Karpas-422 (cell line): ENCODE measurements at regions not wholly inside any gene's neighbourhood (a gene's known extent, or its start where the extent isn't known, plus 50 kb on each side); places are given as distances from the start of the nearest gene placed in this dataset.
"Not testable (repeated sequence)": the region's sequence is repeated elsewhere in the genome, so short reads cannot be mapped to it uniquely, and the experiment has no call there.

Source experiments
- DNase-seq: peaks from one replicate; pipeline ENCODE4 v3.0.0-alpha.2; 2015
- H2AFZ ChIP-seq: fragments of 200-600 bp; sonication (generic); 2 replicates; pipeline ENCODE4 v1.6.1; 2014; ENCODE audit warnings: antibody characterized with exemption, low read length, mixed read lengths
- H3K27ac ChIP-seq: fragments of 200-600 bp; sonication (generic); 2 replicates; pipeline ENCODE4 v1.5.1; 2014; ENCODE audit warnings: mild to moderate bottlenecking, low read length, moderate library complexity
- H3K27me3 ChIP-seq: fragments of 200-600 bp; sonication (generic); 2 replicates; pipeline ENCODE4 v1.6.1; 2014; ENCODE audit warnings: low read length, mixed read lengths
- H3K36me3 ChIP-seq: fragments of 200-600 bp; sonication (generic); 2 replicates; pipeline ENCODE4 v1.6.1; 2014; ENCODE audit warnings: low read length, mixed read lengths; ENCODE audit not compliant: insufficient read depth
- H3K4me1 ChIP-seq: fragments of 200-600 bp; sonication (generic); 2 replicates; pipeline ENCODE4 v1.6.1; 2014; ENCODE audit warnings: mild to moderate bottlenecking, low read length, mixed read lengths
- H3K4me2 ChIP-seq: fragments of 200-600 bp; sonication (generic); 2 replicates; pipeline ENCODE4 v1.6.1; 2014; ENCODE audit warnings: low read length, low read depth, mild to moderate bottlenecking; ENCODE audit not compliant: poor library complexity, severe bottlenecking
- H3K4me3 ChIP-seq: fragments of 200-600 bp; sonication (generic); 2 replicates; pipeline ENCODE4 v1.5.1; 2014; ENCODE audit warnings: mild to moderate bottlenecking, antibody characterized with exemption, low read length, mixed read lengths
- H3K79me2 ChIP-seq: fragments of 200-600 bp; sonication (generic); 2 replicates; pipeline ENCODE4 v1.6.1; 2014; ENCODE audit warnings: mild to moderate bottlenecking, low read length, mixed read lengths
- H3K9ac ChIP-seq: fragments of 200-600 bp; sonication (generic); 2 replicates; pipeline ENCODE4 v1.6.0; 2014; ENCODE audit warnings: low read length
- H3K9me2 ChIP-seq: fragments of 200-600 bp; sonication (generic), shearing (Covaris generic); replicated peaks from 2 replicates; pipeline ENCODE4 v1.6.0; 2014; ENCODE audit warnings: mild to moderate bottlenecking, low read length, moderate library complexity; ENCODE audit not compliant: insufficient read depth
- H3K9me3 ChIP-seq: fragments of 300-700, 200-600 bp; sonication (generic); 2 replicates; pipeline ENCODE4 v1.6.1; 2014; ENCODE audit warnings: low read length, mixed read lengths
- H4K20me1 ChIP-seq: fragments of 200-600 bp; sonication (generic); 2 replicates; pipeline ENCODE4 v1.6.1; 2014; ENCODE audit warnings: mild to moderate bottlenecking, antibody characterized with exemption, low read length, low read depth; ENCODE audit not compliant: insufficient read depth

DNA sequence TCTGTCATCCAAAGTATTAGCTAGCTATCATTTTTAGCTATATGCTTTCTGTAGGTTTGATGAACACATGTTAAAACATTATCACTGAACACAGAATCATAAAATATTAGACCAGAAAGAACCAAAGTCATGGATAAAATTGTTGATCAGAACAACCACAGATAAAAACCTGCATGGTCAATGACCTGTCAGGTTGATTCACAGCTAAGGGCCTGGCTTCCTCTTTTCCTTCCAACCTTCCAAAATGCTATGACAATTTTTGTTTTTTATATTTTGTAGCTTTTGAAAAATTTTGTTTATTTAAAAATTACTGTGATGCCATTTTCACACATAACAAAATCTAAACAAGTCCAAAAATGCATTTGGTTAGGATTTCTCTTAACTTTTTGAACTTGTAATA lies 444.4 kb upstream of the CHRM2 start:
- Histone ChIP-seq H3K9me3 (no peaks in the 10 kb centered on the region), H3K27me3 (no peaks in the 10 kb centered on the region), H3K79me2 (no peaks in the 10 kb centered on the region), H3K9me2 (no peaks in the 10 kb centered on the region), H4K20me1 (no peaks in the 10 kb centered on the region), H3K4me2 (no peak overlapping the region), H3K4me1 (no peaks in the 10 kb centered on the region), H2AFZ (no peak overlapping the region), H3K9ac (no peak overlapping the region), H3K36me3 (no peaks in the 10 kb centered on the region), H3K4me3 (no peak overlapping the region), H3K27ac (no peak overlapping the region)
- no peak for DNase-seq

DNA sequence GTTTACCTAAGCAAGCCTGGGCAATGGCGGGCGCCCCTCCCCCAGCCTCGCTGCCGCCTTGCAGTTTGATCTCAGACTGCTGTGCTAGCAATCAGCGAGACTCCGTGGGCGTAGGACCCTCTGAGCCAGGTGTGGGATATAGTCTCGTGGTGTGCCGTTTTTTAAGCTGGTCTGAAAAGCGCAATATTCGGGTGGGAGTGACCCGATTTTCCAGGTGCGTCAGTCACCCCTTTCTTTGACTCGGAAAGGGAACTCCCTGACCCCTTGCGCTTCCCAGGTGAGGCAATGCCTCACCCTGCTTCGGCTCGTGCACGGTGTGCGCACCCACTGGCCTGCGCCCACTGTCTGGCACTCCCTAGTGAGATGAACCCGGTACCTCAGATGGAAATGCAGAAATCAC lies 442.6 kb upstream of the MTPN start:
- not testable (repeated sequence) for H3K9me3 ChIP-seq, H3K9me2 ChIP-seq, H3K36me3 ChIP-seq, H3K27me3 ChIP-seq, H3K9ac ChIP-seq, H2AFZ ChIP-seq, H3K27ac ChIP-seq, H3K4me2 ChIP-seq, H3K4me3 ChIP-seq, H4K20me1 ChIP-seq, H3K4me1 ChIP-seq, H3K79me2 ChIP-seq, DNase-seq

DNA sequence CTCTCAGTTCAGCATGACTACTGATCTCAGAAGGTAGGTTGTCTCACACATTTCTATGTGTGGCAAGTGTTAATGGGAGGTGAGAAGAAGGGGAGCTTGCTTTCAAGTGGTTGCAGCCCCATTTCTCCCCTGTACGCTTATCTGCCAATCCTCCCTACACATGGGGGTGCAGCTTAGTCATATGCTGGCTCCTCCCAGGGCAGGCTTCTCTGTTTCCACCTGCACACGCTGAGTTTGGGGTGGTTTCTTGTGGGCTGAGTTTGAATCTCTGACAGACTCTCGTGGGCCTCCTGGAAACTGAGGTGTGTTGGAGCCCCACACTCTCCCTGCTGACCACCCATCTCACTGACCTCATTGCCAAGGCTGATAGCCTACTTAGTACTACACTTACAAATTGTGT lies 435.8 kb upstream of the MTPN start:
- Histone ChIP-seq H3K27ac (no peak overlapping the region), H3K9me2 (no peaks in the 10 kb centered on the region), H3K4me3 (no peak overlapping the region), H3K4me1 (no peaks in the 10 kb centered on the region), H3K9ac (no peak overlapping the region), H3K79me2 (no peaks in the 10 kb centered on the region), H3K36me3 (no peaks in the 10 kb centered on the region), H3K9me3 (no peaks in the 10 kb centered on the region), H2AFZ (no peak overlapping the region), H4K20me1 (no peaks in the 10 kb centered on the region), H3K27me3 (no peaks in the 10 kb centered on the region), H3K4me2 (no peak overlapping the region)
- no peak for DNase-seq

DNA sequence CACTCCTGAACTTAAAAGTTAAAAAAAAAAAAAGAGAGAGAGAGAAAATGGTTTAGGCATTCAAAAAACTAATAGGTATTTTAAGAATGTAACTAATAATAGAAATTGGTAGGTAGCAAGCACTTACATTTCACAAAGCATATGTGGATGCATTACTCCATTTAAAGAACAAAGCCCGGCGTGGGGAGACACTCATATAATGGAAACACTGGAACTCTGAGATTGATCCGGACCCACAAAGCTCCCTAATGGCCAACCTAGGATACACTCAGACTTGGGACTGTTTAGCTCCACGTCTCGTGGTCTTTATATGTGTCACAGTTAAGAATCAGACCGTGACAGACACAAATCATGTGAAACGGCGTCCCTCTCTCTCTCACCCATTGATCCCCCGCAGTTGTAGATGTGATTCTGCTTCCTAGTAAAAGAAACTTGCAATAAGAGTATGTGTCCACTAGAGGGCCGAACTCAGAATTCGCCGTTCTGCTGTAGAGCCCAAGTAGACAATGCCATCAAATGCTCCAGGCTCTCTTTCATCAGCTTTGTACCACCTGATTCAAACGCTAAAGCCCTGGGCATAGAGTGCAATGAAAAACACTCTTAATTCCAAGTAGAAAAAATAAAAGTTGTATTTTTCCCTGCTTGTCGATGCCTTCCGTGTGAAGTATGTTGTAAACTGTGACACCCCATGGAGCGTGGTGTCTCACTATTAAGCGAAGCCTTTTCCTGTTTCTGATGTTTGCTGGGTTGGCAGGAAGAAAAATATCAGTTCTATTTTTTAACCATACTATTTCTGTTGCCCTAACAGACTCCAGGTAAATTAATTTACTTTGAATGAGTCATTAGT lies 429.0 kb upstream of the MTPN start:
- Histone ChIP-seq H3K4me2 (peak overlapping the region; percentile 63), H3K4me1 (peaks cover 7% of the 10 kb centered on the region), H2AFZ (0 out of 2 replicates have a peak overlapping the region, but pooled peaks have one; percentile 91), H3K27ac (no peak overlapping the region), H3K9me2 (no peaks in the 10 kb centered on the region), H3K4me3 (peak overlapping the region; percentile 30; the same call in 1 of the 2 replicates), H3K9me3 (no peaks in the 10 kb centered on the region), H3K27me3 (no peaks in the 10 kb centered on the region), H3K36me3 (no peaks in the 10 kb centered on the region), H4K20me1 (no peaks in the 10 kb centered on the region), H3K79me2 (no peaks in the 10 kb centered on the region), H3K9ac (0 out of 2 replicates have a peak overlapping the region, but pooled peaks have one; percentile 48)
- peak; percentile 88 for DNase-seq

DNA sequence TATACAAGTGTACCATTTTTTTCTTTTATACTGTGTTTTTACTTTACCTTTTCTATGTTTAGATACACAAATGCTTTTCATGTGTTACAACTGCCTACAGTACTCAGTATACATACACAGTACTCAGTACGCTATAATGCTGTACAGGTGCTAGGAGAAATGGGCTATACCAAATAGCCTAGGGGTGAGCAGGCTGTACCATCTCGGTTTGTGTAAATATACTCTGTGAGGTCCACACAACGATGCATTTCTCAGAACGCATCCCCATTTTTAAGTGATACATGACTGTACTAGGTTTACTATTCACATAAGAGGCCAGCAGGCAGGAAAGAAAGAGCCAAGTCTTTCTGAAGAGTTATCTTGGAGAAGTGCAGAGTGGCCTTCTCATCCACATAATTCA lies 426.4 kb upstream of the MTPN start:
- Histone ChIP-seq H2AFZ (no peak overlapping the region), H3K9me2 (no peaks in the 10 kb centered on the region), H3K9me3 (no peaks in the 10 kb centered on the region), H3K27ac (no peak overlapping the region), H3K36me3 (no peaks in the 10 kb centered on the region), H4K20me1 (no peaks in the 10 kb centered on the region), H3K79me2 (no peaks in the 10 kb centered on the region), H3K4me1 (peaks cover 13% of the 10 kb centered on the region), H3K27me3 (no peaks in the 10 kb centered on the region), H3K9ac (no peak overlapping the region), H3K4me2 (no peak overlapping the region), H3K4me3 (no peak overlapping the region)
- DNase-seq = no peak

DNA sequence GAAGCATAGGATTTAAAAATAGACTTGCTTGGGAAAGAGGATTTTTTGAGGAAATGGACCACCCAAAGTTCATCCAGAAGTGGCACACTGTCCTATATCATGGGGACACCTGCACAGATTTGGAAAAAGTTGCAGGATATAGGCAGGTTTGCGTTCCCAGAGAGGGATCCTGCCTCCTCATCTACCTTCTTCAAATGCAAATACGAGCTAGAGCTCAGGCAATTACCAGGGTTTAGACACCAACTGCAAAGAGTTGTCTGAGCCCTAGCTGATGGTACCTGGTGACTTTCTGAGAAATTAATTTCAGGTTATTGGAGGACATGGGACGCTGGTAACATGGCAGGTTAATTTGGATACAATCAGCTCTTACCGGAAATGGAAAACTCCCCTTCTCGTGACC lies 423.7 kb upstream of the MTPN start:
- H3K36me3 ChIP-seq = no peaks in the 10 kb centered on the region
- H3K79me2 ChIP-seq = no peaks in the 10 kb centered on the region
- no peaks in the 10 kb centered on the region for H3K9me3 ChIP-seq
- no peaks in the 10 kb centered on the region for H3K9me2 ChIP-seq
- H3K27me3 ChIP-seq = 0 out of 2 replicates have a peak, but pooled peaks cover 3% of the 10 kb centered on the region
- H3K4me2 ChIP-seq = no peak overlapping the region
- H3K27ac ChIP-seq = no peak overlapping the region
- H3K4me1 ChIP-seq = peaks cover 6% of the 10 kb centered on the region
- H2AFZ ChIP-seq = no peak overlapping the region
- H4K20me1 ChIP-seq = no peaks in the 10 kb centered on the region
- no peak overlapping the region for H3K4me3 ChIP-seq
- H3K9ac ChIP-seq = no peak overlapping the region
- DNase-seq = no peak

DNA sequence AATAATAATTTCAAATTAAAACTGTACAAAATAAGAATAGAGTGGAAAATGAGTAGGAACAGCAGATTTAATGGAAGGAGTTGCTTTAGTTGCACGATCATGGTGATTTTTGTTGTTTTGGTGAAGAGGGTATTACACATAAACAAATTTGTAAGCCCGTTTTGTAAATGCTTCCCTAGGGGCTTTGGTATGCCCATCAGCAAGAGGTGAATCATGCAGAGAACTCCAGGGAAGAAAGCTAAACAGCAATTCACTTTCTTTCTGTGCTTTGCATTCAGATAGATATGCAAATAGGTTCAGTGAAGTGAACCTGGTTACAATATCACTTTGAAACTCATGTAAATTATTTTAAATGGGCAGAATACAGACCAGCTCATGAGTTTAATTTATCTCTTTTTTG lies 422.2 kb upstream of the MTPN start:
- peaks cover 5% of the 10 kb centered on the region for H3K4me1 ChIP-seq
- H3K9me2 ChIP-seq = no peaks in the 10 kb centered on the region
- H3K27me3 ChIP-seq = 0 out of 2 replicates have a peak, but pooled peaks cover 3% of the 10 kb centered on the region
- H3K27ac ChIP-seq = no peak overlapping the region
- no peaks in the 10 kb centered on the region for H3K36me3 ChIP-seq
- H3K9me3 ChIP-seq = no peaks in the 10 kb centered on the region
- H2AFZ ChIP-seq = no peak overlapping the region
- peak overlapping the region; percentile 23 for H3K4me2 ChIP-seq
- no peak for DNase-seq
- no peaks in the 10 kb centered on the region for H3K79me2 ChIP-seq
- H3K4me3 ChIP-seq = no peak overlapping the region
- H3K9ac ChIP-seq = no peak overlapping the region
- no peaks in the 10 kb centered on the region for H4K20me1 ChIP-seq

DNA sequence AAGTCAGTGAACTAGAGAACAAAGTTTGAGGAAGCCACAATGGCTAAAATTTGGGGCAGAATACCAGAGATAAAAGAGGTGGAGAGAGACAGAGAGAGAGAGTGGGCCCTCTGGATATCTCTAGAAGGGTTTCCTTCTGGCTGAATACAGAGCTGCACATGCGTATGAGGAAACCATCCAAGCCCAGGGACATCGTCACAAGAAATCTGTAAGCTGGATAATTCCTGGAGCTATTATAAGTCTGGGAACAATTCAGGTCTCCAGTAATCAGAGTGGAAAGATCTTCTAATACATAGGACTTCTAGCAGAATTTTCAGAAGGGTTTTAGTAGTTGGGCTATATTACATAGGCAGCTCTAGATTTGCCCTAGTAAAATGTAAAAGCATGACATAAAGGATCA lies 415.7 kb upstream of the MTPN start:
- Histone ChIP-seq H3K4me2 (no peak overlapping the region), H3K4me3 (no peak overlapping the region), H2AFZ (no peak overlapping the region), H3K9me2 (no peaks in the 10 kb centered on the region), H4K20me1 (no peaks in the 10 kb centered on the region), H3K27ac (no peak overlapping the region), H3K9ac (no peak overlapping the region), H3K36me3 (no peaks in the 10 kb centered on the region), H3K9me3 (no peaks in the 10 kb centered on the region), H3K79me2 (no peaks in the 10 kb centered on the region), H3K27me3 (0 out of 2 replicates have a peak, but pooled peaks cover 3% of the 10 kb centered on the region), H3K4me1 (peaks cover 4% of the 10 kb centered on the region)
- DNase-seq = no peak
